H1 (cell line): ENCODE measurements at regions not wholly inside any gene's neighbourhood (a gene's known extent, or its start where the extent isn't known, plus 50 kb on each side); places are given as distances from the start of the nearest gene placed in this dataset.

ENCODE experiments used
- KDM5A ChIP-seq: fragments of 200-600 bp; IDR thresholded peaks from 2 replicates; pipeline ENCODE4 v1.7.1; 2012; ENCODE audit warnings: mild to moderate bottlenecking, low read length, inconsistent platforms, mixed read lengths
- SP1 ChIP-seq: IDR thresholded peaks from 2 replicates; pipeline ENCODE4 v1.6.1; 2011; ENCODE audit warnings: low read depth, low read length
- TEAD4 ChIP-seq: IDR thresholded peaks from 2 replicates; pipeline ENCODE4 v1.6.1; 2012; ENCODE audit warnings: low read depth, low read length, inconsistent platforms, mixed read lengths

GRCh38 chr5:145465474-145466263 lies 369.5 kb downstream of the PRELID2 start (continued):
- TF ChIP-seq KDM5A: no peak
- TF ChIP-seq SP1: no peak
- TF ChIP-seq TEAD4: no peak
- TF ChIP-seq, all 59 proteins: peak for 0
